ENCODE measurements at regions not wholly inside any gene's neighbourhood (a gene's known extent, or its start where the extent isn't known, plus 50 kb on each side); places are given as distances from the start of the nearest gene placed in this dataset.
A peak's percentile ranks its signal among the peaks of the same experiment; 100 is the strongest.
"Not testable (repeated sequence)": the region's sequence is repeated elsewhere in the genome, so short reads cannot be mapped to it uniquely, and the experiment has no call there.

- in situ Hi-C loops (cut with HindIII; ENCODE audit: low pct_ligation_motif_present, low pct_unique_long_range_greater_than_20kb, low sequenced_read_pairs) = no loop called here
- DNase-seq = no peak
Measured at GRCh38 chr4:132065940-132066495, 1083.1 kb upstream of the PCDH10 start.

DNA sequence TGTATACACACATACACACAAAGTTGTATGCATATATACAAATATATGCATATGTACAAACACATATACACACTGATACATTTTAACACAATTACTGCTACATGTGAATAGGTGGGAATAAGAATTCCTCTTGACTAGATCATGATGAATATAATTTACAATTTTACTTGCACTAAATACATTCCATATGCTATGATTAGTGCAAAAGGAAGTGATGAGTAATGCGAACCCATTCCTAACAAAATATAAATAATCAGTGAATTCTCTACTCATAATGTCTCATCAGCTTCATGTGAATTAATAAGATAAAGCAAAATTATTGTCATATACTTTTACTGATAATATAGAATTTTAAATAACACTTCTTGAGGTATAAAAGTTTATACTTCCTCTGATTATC lies 1077.3 kb upstream of the PCDH10 start:
- no peak for DNase-seq
- in situ Hi-C loops (cut with HindIII; ENCODE audit: low pct_ligation_motif_present, low pct_unique_long_range_greater_than_20kb, low sequenced_read_pairs) = no loop called here

DNA sequence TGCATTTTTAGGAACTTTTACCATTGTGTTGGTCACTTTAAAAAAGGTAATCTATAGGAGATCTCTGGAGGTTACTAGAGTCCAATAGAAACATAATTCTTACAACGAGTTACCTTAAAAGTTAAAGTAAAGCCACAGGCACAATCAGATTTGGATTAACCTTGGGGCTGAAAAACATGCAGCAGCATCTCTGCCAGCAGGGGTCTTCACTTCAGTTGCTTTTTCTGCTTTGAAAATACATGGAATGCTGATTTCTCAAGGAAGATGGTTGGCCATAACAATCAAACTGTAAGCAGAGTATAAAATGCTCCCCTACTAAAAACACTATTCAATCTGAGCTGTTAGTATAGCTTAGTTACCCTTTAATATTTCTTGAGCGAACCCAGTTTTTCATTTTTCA lies 1072.3 kb upstream of the PCDH10 start:
- in situ Hi-C loops (cut with HindIII; ENCODE audit: low pct_ligation_motif_present, low pct_unique_long_range_greater_than_20kb, low sequenced_read_pairs) = no loop called here
- no peak for DNase-seq

DNA sequence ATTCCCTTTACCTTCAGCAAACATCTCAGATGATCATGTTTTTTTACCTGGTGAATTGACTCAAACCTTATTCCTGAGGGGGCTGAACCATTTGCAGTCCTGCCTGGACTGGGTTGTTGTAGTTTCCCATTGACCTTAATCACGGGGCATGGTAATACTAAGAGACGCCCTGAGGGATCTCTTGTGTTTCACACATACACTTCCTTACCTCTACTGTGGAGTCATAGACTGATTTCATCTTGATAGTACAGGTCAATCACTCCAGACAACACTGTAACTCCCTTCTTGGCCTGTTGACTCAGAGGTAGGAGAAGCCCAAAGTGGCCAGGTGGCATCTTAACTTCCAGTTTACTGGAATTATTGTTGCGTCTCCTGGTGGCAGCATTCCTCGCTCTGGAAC lies 1064.0 kb upstream of the PCDH10 start:
- in situ Hi-C loops (cut with HindIII; ENCODE audit: low pct_ligation_motif_present, low pct_unique_long_range_greater_than_20kb, low sequenced_read_pairs) = no loop called here
- no peak for DNase-seq

GRCh38 chr4:132094017-132094416 lies 1055.1 kb upstream of the PCDH10 start:
- no peak for DNase-seq
- in situ Hi-C loops (cut with HindIII; ENCODE audit: low pct_ligation_motif_present, low pct_unique_long_range_greater_than_20kb, low sequenced_read_pairs) = no loop called here

DNA sequence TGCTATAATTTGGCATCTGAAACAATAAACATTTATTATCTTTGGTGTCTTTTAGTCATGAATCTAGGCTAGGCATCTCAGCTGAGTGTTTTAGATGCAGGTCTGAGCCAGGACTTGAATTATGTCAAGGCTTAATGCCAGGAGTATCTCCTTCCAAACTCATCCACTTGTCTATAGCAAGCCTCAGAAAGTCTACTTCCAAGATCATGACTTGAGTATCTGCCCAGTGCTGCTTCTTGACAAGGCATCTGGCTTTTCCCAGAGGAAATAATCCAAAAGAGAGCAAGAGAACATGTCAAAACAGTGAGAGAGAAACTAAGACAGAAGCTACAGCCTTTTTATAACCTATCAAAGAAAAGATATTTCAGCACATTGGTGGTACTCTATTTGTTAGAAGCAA lies 1052.1 kb upstream of the PCDH10 start:
- no peak for DNase-seq
- in situ Hi-C loops (cut with HindIII; ENCODE audit: low pct_ligation_motif_present, low pct_unique_long_range_greater_than_20kb, low sequenced_read_pairs) = no loop called here

DNA sequence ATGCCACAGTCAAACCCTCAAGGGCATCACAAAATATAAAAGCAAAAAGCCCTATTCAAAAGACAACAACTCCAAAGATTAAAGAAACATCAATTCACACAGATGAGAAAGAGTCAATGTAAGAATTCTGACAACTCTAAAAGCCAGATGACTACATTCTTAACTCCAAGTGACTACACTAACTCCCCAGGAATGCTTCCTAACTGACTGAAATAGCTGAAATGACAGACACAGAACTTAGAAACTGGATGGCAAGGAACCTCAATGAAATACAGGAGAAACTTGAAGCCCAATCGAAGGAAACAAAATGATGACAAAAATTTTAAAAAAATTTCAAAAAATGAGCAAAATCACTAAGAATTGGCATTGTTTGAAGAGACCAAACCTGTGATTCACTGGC lies 1047.6 kb upstream of the PCDH10 start:
- in situ Hi-C loops (cut with HindIII; ENCODE audit: low pct_ligation_motif_present, low pct_unique_long_range_greater_than_20kb, low sequenced_read_pairs) = no loop called here
- no peak for DNase-seq

DNA sequence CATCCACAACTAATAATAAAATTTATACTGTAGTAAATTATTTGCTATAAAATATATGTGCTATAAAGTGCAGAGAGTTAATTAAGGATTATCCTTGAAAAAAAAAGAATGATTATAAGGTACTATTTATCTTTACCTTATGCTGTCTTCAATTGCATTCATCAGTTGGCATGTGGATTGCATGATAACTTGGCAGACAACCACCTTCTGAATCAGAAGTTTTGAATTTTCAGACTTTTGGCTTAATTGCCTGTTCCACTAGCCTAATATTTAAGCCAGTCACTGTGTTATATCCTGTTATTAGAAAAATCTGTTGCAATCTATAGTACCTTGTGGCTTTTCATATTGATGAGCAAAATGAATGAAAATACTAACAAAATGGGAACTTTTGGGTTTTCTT lies 1040.3 kb upstream of the PCDH10 start:
- no peak for DNase-seq
- in situ Hi-C loops (cut with HindIII; ENCODE audit: low pct_ligation_motif_present, low pct_unique_long_range_greater_than_20kb, low sequenced_read_pairs) = no loop called here

DNA sequence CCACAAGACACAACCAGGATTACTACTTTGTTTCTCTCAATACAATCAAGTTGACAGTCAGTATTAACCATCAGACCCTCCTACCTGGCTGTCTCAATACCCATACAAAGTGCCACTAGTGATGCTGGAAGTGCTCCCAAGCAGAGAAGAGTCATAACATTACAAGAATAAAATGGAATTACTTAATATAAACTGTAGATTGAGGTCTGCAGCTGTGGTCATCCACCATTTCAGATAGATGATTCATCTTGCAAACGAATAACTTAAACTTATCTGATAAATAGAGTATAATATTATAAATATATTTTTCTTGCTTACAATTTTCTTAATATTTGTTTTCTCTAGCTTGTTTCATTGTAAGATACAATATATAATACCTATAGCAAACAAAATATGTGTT lies 1034.2 kb upstream of the PCDH10 start:
- DNase-seq = no peak
- in situ Hi-C loops (cut with HindIII; ENCODE audit: low pct_ligation_motif_present, low pct_unique_long_range_greater_than_20kb, low sequenced_read_pairs) = no loop called here

GRCh38 chr4:132122741-132123140 lies 1026.4 kb upstream of the PCDH10 start:
- DNase-seq; in situ Hi-C loops (cut with HindIII; ENCODE audit: low pct_ligation_motif_present, low pct_unique_long_range_greater_than_20kb, low sequenced_read_pairs): not testable (repeated sequence)

DNA sequence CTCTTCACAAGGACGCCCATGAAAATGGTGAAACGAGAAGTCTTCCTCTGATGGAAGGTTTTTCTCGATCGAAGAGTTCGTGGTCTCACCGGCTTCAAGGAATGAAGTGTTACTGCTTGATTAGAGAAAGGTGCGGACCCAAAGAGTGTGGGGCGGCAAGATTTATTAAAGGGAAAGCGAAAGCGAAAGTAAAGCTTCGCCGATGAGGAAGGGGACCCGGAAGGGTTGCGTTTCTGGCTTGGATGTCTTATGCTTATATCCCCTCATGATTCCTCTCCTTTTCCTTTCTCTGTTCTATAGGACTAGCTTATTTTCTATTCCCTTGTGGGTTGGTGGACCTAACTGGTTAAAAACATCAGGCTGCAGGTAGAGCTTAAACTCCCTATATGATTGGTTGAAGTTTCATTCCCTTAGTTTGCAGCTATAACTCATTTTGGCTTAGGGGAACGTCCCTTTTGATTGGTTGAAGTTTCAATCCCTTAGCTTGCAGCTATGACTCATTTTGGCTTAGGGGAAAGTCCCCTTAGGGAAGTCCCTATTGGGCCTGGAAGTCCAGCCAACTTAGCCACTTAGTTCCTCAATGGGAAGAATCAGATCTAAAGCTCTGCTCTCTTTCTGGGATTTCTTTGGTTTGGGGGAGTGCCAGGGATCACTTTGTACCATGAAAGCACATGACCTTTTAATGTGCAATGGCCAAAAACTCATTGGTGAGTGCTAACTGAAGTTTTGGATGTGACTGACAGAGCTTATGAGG lies 1025.0 kb upstream of the PCDH10 start:
- no peak for DNase-seq
- in situ Hi-C loops (cut with HindIII; ENCODE audit: low pct_ligation_motif_present, low pct_unique_long_range_greater_than_20kb, low sequenced_read_pairs) = no loop called here

- in situ Hi-C loops (cut with HindIII; ENCODE audit: low pct_ligation_motif_present, low pct_unique_long_range_greater_than_20kb, low sequenced_read_pairs) = no loop called here
- no peak for DNase-seq
Measured at GRCh38 chr4:132124624-132124974, 1024.5 kb upstream of the PCDH10 start.

- in situ Hi-C loops (cut with HindIII; ENCODE audit: low pct_ligation_motif_present, low pct_unique_long_range_greater_than_20kb, low sequenced_read_pairs) = no loop called here
- no peak for DNase-seq
Measured at GRCh38 chr4:132125131-132125530, 1024.0 kb upstream of the PCDH10 start.

DNA sequence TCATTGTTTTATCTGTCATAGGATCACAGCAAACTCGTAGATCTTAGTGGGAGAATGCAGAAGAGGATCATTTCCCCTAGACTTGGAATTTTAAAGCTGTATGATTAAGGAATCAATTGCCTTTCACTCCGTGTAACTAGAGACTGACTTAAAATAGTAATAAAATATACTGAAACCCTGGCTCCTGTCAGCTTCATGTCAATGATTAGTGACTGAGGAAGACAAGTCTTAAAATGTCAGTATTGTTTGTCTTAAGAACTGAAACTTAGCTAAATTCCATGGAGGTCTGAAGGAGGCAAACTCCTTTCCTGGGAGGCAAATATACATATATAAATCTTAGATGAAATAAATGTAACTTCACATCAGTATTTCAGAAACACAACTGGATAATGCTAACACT lies 1016.7 kb upstream of the PCDH10 start:
- in situ Hi-C loops (cut with HindIII; ENCODE audit: low pct_ligation_motif_present, low pct_unique_long_range_greater_than_20kb, low sequenced_read_pairs) = no loop called here
- DNase-seq = no peak

GRCh38 chr4:132169660-132170059 lies 979.4 kb upstream of the PCDH10 start:
- no peak for DNase-seq
- in situ Hi-C loops (cut with HindIII; ENCODE audit: low pct_ligation_motif_present, low pct_unique_long_range_greater_than_20kb, low sequenced_read_pairs) = no loop called here

GRCh38 chr4:132180020-132180427 lies 969.1 kb upstream of the PCDH10 start:
- in situ Hi-C loops (cut with HindIII; ENCODE audit: low pct_ligation_motif_present, low pct_unique_long_range_greater_than_20kb, low sequenced_read_pairs) = no loop called here
- DNase-seq = peak; percentile 64

DNA sequence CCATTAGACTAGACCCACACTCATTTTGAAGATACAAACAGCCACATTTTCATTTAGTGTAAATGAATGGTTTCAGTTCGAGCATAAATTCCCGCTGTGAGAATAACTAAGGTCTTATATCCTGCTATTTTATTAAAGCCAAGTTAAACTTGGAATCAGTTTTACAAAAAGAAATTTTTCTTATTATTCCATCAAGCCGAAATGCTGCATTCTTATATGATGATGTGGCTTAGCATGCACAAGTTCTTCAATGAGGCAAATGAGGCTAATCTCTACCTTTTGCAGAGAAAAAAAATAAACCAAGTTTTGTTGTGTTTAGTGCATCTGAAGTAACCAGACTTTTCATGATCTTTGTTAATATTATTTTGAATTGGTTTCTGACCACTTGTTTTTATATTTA lies 953.9 kb upstream of the PCDH10 start:
- DNase-seq = no peak
- in situ Hi-C loops (cut with HindIII; ENCODE audit: low pct_ligation_motif_present, low pct_unique_long_range_greater_than_20kb, low sequenced_read_pairs) = no loop called here

DNA sequence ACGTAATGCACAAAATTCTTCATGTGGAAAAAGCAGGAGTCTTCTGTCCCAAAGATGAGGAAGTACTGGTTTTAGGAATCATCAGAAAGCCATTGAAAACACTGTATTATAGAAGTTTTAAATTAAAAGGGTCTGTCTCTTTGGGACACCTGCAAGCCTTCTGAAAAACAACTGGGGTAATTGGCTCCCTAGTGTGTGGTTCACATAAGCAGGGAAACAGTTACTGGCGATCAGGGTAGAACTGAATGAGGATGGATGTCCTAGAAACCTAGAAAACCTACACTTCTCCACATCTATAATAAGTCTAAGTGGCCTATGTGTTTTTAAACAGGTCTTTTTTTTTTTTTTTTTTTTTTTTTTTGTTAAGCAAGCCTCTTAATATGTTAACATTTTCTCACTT lies 945.5 kb upstream of the PCDH10 start:
- in situ Hi-C loops (cut with HindIII; ENCODE audit: low pct_ligation_motif_present, low pct_unique_long_range_greater_than_20kb, low sequenced_read_pairs) = no loop called here
- no peak for DNase-seq

- in situ Hi-C loops (cut with HindIII; ENCODE audit: low pct_ligation_motif_present, low pct_unique_long_range_greater_than_20kb, low sequenced_read_pairs) = no loop called here
- no peak for DNase-seq
Measured at GRCh38 chr4:132214519-132214918, 934.6 kb upstream of the PCDH10 start.

DNA sequence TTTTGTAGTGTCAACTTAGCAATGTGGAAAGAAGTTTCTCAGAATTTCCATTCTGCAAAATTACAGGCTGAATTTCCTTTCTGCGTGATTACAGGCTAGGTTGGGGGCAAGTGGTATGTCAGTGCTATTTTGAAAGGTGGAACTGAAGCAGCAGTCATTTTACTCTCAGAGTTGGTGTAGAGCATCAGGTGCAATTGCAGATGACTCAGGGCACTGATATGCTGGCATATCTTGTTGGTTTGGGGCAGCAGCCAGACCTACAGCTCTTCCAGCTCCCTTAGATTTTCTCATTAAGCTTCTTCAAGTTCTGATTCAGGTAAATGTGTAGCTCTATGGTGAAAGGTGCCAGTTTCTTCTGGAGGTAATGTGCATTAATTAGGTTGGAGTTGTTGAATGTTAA lies 930.7 kb upstream of the PCDH10 start:
- in situ Hi-C loops (cut with HindIII; ENCODE audit: low pct_ligation_motif_present, low pct_unique_long_range_greater_than_20kb, low sequenced_read_pairs) = no loop called here
- peak; percentile 6 for DNase-seq

Data from ACHN (cell line).